ENCODE measurements at regions not wholly inside any gene's neighbourhood (a gene's known extent, or its start where the extent isn't known, plus 50 kb on each side); places are given as distances from the start of the nearest gene placed in this dataset.
"Not testable (repeated sequence)": the region's sequence is repeated elsewhere in the genome, so short reads cannot be mapped to it uniquely, and the experiment has no call there.

- H3K4me3 ChIP-seq: no peak overlapping the region
- H3K27ac ChIP-seq: no peak overlapping the region
- no peak for DNase-seq (ENCODE audit: low spot score)
- intact Hi-C loops (cut with DNase I): no loop called here
- no peaks in the 10 kb centered on the region for H3K9me3 ChIP-seq
- no peaks in the 10 kb centered on the region for H3K36me3 ChIP-seq
- no peaks in the 10 kb centered on the region for H3K27me3 ChIP-seq (replicated peaks; ENCODE audit: insufficient read depth)
- TF ChIP-seq POLR2A (IDR thresholded peaks at IDR 0.05) (no peak), CTCF (IDR thresholded peaks at IDR 0.05) (no peak), POLR2AphosphoS5 (IDR thresholded peaks at IDR 0.05) (no peak)
- 37% methylated on average over 17 of the region's 17 CpGs for WGBS
- H3K4me1 ChIP-seq (replicated peaks): no peaks in the 10 kb centered on the region
These were observed 905.3 kb downstream of the TYW1 start for GRCh38 chr7:67901808-67902480.

- no peaks in the 10 kb centered on the region for H3K27me3 ChIP-seq (replicated peaks; ENCODE audit: insufficient read depth)
- H3K27ac ChIP-seq: no peak overlapping the region
- WGBS: 86% methylated on average over 5 of the region's 5 CpGs
- no peaks in the 10 kb centered on the region for H3K4me1 ChIP-seq (replicated peaks)
- TF ChIP-seq POLR2A (IDR thresholded peaks at IDR 0.05): no peak
- TF ChIP-seq CTCF (IDR thresholded peaks at IDR 0.05): no peak
- TF ChIP-seq POLR2AphosphoS5 (IDR thresholded peaks at IDR 0.05): no peak
- no peak for DNase-seq (ENCODE audit: low spot score)
- no peaks in the 10 kb centered on the region for H3K9me3 ChIP-seq
- no peak overlapping the region for H3K4me3 ChIP-seq
- intact Hi-C loops (cut with DNase I): no loop called here
- H3K36me3 ChIP-seq: no peaks in the 10 kb centered on the region
These were observed 911.2 kb downstream of the TYW1 start for GRCh38 chr7:67907792-67908191.

DNA sequence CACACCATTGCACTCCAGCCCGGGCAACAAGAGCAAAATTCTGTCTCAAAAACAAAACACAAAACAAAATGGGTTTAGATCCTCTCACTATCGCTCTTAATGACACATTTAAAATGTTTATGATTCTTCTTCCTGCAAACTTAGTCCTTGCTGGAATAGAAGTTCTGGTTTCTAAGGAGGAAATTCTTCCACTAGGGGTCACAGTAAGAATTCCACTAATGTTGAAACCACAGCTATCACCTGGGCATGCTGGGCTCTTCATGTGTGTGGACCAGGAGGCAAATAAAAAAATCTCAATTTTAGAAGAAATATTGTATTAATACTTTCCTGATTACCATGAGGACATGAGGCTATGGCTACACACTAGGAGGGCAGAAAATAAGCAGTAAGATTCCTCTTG lies 915.8 kb downstream of the TYW1 start:
- no peak overlapping the region for H3K27ac ChIP-seq
- H3K9me3 ChIP-seq: no peaks in the 10 kb centered on the region
- no peak overlapping the region for H3K4me3 ChIP-seq
- H3K4me1 ChIP-seq (replicated peaks): no peaks in the 10 kb centered on the region
- no peaks in the 10 kb centered on the region for H3K36me3 ChIP-seq
- TF ChIP-seq POLR2AphosphoS5 (IDR thresholded peaks at IDR 0.05) (no peak), CTCF (IDR thresholded peaks at IDR 0.05) (no peak), POLR2A (IDR thresholded peaks at IDR 0.05) (no peak)
- no peaks in the 10 kb centered on the region for H3K27me3 ChIP-seq (replicated peaks; ENCODE audit: insufficient read depth)
- WGBS: 72% methylated on average over 2 of the region's 2 CpGs
- no peak for DNase-seq (ENCODE audit: low spot score)
- intact Hi-C loops (cut with DNase I): no loop called here

DNA sequence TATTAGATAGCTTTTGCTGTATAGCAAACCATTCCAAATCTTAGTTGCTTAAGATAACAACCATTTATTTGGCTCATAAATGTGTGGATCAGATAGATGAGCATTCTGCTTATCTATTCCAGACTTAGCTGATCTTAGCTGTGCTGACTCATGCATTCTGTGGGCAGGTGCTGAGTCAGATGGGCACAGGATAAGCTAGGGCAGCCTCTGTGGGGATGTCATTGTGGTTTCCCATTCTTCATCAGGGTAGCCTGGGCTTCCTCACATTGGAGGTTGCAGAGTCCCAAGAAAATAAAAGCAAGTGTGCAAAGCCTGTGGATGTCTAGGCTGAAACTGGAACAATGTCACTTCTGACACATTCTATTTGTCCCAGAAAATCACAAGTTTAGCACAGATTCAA lies 917.0 kb downstream of the TYW1 start:
- DNase-seq (ENCODE audit: low spot score): no peak
- H3K36me3 ChIP-seq: no peaks in the 10 kb centered on the region
- no peak overlapping the region for H3K27ac ChIP-seq
- no peaks in the 10 kb centered on the region for H3K4me1 ChIP-seq (replicated peaks)
- no peaks in the 10 kb centered on the region for H3K27me3 ChIP-seq (replicated peaks; ENCODE audit: insufficient read depth)
- H3K9me3 ChIP-seq: no peaks in the 10 kb centered on the region
- no peak overlapping the region for H3K4me3 ChIP-seq
- intact Hi-C loops (cut with DNase I): no loop called here
- no peak for TF ChIP-seq POLR2A (IDR thresholded peaks at IDR 0.05)
- TF ChIP-seq CTCF (IDR thresholded peaks at IDR 0.05): no peak
- no peak for TF ChIP-seq POLR2AphosphoS5 (IDR thresholded peaks at IDR 0.05)

DNA sequence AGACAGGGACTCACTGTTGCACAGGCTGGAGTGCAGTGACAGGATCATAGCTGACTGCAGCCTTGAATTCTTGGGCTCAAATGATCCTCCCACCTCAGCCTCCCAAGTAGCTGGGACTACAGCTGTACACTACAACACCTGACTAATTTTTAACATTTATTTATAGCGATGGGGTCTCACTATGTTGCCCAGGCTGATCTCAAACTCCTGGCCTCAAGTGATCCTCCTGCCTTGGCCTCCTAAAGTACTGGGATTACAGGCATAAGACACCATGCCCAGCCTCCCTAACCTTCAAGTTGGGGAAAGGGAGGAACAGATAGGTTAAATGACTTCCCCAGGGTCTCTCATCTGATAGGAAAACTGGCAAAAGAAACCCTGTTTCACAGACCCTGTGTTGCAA lies 919.5 kb downstream of the TYW1 start:
- H3K27ac ChIP-seq; H3K4me1 ChIP-seq (replicated peaks); H3K9me3 ChIP-seq; H3K36me3 ChIP-seq; H3K27me3 ChIP-seq (replicated peaks; ENCODE audit: insufficient read depth); H3K4me3 ChIP-seq; intact Hi-C loops (cut with DNase I); DNase-seq (ENCODE audit: low spot score): not testable (repeated sequence)
- WGBS: 92% methylated on average over 1 of the region's 1 CpG
